ENCODE measurements at regions not wholly inside any gene's neighbourhood (a gene's known extent, or its start where the extent isn't known, plus 50 kb on each side); places are given as distances from the start of the nearest gene placed in this dataset.

- H3K9ac ChIP-seq (ENCODE audit: low read depth, low read length, poor library complexity, severe bottlenecking), result no peak overlapping the region
- H3K4me2 ChIP-seq (ENCODE audit: low read depth, low read length, poor library complexity, severe bottlenecking), result no peak overlapping the region
- peak overlapping the region; percentile 64 for H2AFZ ChIP-seq (ENCODE audit: low read length)
- no peaks in the 10 kb centered on the region for H3K9me3 ChIP-seq (ENCODE audit: insufficient read depth, low read depth, low read length)
- H3K36me3 ChIP-seq (ENCODE audit: insufficient read depth, low read length), result no peaks in the 10 kb centered on the region
- H3K4me3 ChIP-seq (ENCODE audit: low read length, poor library complexity, severe bottlenecking), result no peak overlapping the region
- no peaks in the 10 kb centered on the region for H3K4me1 ChIP-seq (ENCODE audit: insufficient read depth, low read length, poor library complexity, severe bottlenecking)
- H4K20me1 ChIP-seq (ENCODE audit: insufficient read depth, low read length, poor library complexity, severe bottlenecking), result no peaks in the 10 kb centered on the region
- H3K79me2 ChIP-seq (ENCODE audit: insufficient read depth, low read length), result no peaks in the 10 kb centered on the region
- no peaks in the 10 kb centered on the region for H3K27me3 ChIP-seq (ENCODE audit: insufficient read depth, low read length, poor library complexity, severe bottlenecking)
- no peaks in the 10 kb centered on the region for H3F3A ChIP-seq (ENCODE audit: low read depth)
- no peak for TF ChIP-seq EZH2phosphoT487 (IDR thresholded peaks at IDR 0.05; ENCODE audit: borderline replicate concordance)
- no peak for TF ChIP-seq CTCF (conservative IDR thresholded peaks at IDR 0.05; ENCODE audit: low read length)
- H3K9me2 ChIP-seq (replicated peaks; ENCODE audit: low read depth, low read length), result no peaks in the 10 kb centered on the region
These were observed 78.1 kb upstream of the ANXA1 start for GRCh38 chr9:73073337-73074175.

- TF ChIP-seq EZH2phosphoT487 (IDR thresholded peaks at IDR 0.05; ENCODE audit: borderline replicate concordance) (no peak), CTCF (conservative IDR thresholded peaks at IDR 0.05; ENCODE audit: low read length) (peak; percentile 67)
- Histone ChIP-seq H3K36me3 (ENCODE audit: insufficient read depth, low read length) (no peaks in the 10 kb centered on the region), H3K9me3 (ENCODE audit: insufficient read depth, low read depth, low read length) (no peaks in the 10 kb centered on the region), H3K9me2 (replicated peaks; ENCODE audit: low read depth, low read length) (no peaks in the 10 kb centered on the region), H3F3A (ENCODE audit: low read depth) (no peaks in the 10 kb centered on the region), H3K27me3 (ENCODE audit: insufficient read depth, low read length, poor library complexity, severe bottlenecking) (no peaks in the 10 kb centered on the region), H2AFZ (ENCODE audit: low read length) (0 out of 2 replicates have a peak overlapping the region, but pooled peaks have one; percentile 33), H3K79me2 (ENCODE audit: insufficient read depth, low read length) (no peaks in the 10 kb centered on the region), H4K20me1 (ENCODE audit: insufficient read depth, low read length, poor library complexity, severe bottlenecking) (no peaks in the 10 kb centered on the region), H3K4me3 (ENCODE audit: low read length, poor library complexity, severe bottlenecking) (no peak overlapping the region), H3K4me2 (ENCODE audit: low read depth, low read length, poor library complexity, severe bottlenecking) (no peak overlapping the region), H3K9ac (ENCODE audit: low read depth, low read length, poor library complexity, severe bottlenecking) (no peak overlapping the region), H3K4me1 (ENCODE audit: insufficient read depth, low read length, poor library complexity, severe bottlenecking) (no peaks in the 10 kb centered on the region)
These were observed 84.6 kb upstream of the ANXA1 start for GRCh38 chr9:73067074-73067473.

GRCh38 chr9:73065439-73065838 is 86.2 kb upstream of the ANXA1 start:
- H3K4me2 ChIP-seq (ENCODE audit: low read depth, low read length, poor library complexity, severe bottlenecking), result no peak overlapping the region
- H3K4me3 ChIP-seq (ENCODE audit: low read length, poor library complexity, severe bottlenecking), result no peak overlapping the region
- H4K20me1 ChIP-seq (ENCODE audit: insufficient read depth, low read length, poor library complexity, severe bottlenecking), result no peaks in the 10 kb centered on the region
- peaks cover 2% of the 10 kb centered on the region for H3K4me1 ChIP-seq (ENCODE audit: insufficient read depth, low read length, poor library complexity, severe bottlenecking)
- no peaks in the 10 kb centered on the region for H3K9me2 ChIP-seq (replicated peaks; ENCODE audit: low read depth, low read length)
- H3K27me3 ChIP-seq (ENCODE audit: insufficient read depth, low read length, poor library complexity, severe bottlenecking), result no peaks in the 10 kb centered on the region
- no peaks in the 10 kb centered on the region for H3K9me3 ChIP-seq (ENCODE audit: insufficient read depth, low read depth, low read length)
- H3K36me3 ChIP-seq (ENCODE audit: insufficient read depth, low read length), result no peaks in the 10 kb centered on the region
- H3K9ac ChIP-seq (ENCODE audit: low read depth, low read length, poor library complexity, severe bottlenecking), result no peak overlapping the region
- H3F3A ChIP-seq (ENCODE audit: low read depth), result no peaks in the 10 kb centered on the region
- no peaks in the 10 kb centered on the region for H3K79me2 ChIP-seq (ENCODE audit: insufficient read depth, low read length)
- TF ChIP-seq CTCF (conservative IDR thresholded peaks at IDR 0.05; ENCODE audit: low read length) (no peak), EZH2phosphoT487 (IDR thresholded peaks at IDR 0.05; ENCODE audit: borderline replicate concordance) (no peak)
- no peak overlapping the region for H2AFZ ChIP-seq (ENCODE audit: low read length)

All from Loucy (cell line).